RPMI7951 (cell line): ENCODE measurements at regions not wholly inside any gene's neighbourhood (a gene's known extent, or its start where the extent isn't known, plus 50 kb on each side); places are given as distances from the start of the nearest gene placed in this dataset.

Source experiments
- DNase-seq: peaks from one replicate; pipeline ENCODE4 v3.0.0-alpha.2; 2012; ENCODE audit warnings: low read depth

DNA sequence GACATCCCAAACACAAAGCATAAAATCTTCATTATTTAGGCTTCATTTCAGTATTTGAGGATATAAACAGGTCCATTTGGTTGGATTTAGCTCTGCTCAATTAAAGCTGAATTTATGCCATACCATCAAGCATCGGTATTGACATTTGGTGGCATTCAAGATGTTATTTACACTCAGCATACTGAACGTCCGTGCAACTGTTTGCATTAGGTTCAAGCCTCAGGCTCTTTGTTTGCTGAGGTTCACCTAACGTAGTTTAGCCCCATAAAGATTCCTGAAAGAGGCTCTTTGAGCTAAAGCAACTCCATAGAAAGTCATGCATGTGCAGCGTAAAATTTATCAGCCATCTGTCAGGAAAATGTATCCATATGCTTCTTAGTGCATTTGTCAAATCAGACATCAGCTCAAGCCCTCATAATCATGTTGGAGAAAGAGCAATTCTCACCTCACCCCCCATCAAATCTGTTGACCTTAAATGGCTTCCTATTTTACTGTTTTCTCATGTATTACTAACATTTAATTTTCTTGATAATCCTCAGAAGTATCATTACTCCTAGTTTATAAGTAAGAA lies 366.9 kb downstream of the EPHA4 start:
- no peak for DNase-seq

GRCh38 chr2:221210686-221211085 lies 361.4 kb downstream of the EPHA4 start:
- DNase-seq: no peak

GRCh38 chr2:221211653-221212052 lies 360.5 kb downstream of the EPHA4 start:
- DNase-seq: no peak

DNA sequence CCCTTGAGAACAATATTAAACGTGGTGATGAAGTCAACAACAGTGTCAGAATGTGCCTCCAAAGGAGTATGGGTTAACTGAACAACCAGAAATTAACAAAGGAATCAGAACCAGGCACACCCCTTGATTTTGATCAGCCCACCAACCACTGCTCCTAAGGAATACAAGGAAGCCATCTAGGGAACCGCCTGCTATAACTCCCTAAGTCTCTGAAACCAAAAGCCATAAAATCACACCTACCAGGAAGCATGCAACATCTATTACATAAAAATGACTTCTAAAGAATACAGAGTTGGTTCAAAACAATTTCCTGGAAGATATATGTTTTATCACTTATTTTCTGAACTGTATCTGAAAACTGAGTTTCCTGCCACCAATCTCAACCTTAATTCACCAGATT lies 360.0 kb downstream of the EPHA4 start:
- DNase-seq: no peak

DNA sequence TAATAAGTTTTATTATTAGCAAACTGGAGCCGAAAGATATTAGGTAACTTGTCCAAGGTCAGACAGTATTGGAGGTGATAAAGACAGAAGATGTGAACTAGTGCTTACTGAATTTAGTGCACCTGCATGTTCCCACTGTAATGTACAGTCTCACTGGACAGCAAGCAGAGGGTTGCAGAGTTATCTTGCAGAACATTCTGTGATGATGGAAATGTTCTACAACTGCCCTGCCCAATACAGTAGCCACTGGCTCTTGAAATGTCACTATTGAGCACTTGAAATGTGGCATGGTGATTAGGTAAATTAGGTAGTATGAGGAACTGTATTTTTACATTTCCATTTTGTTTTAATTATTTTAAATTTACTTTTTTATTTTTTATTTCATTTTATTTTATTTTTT lies 356.6 kb downstream of the EPHA4 start:
- DNase-seq: no peak

DNA sequence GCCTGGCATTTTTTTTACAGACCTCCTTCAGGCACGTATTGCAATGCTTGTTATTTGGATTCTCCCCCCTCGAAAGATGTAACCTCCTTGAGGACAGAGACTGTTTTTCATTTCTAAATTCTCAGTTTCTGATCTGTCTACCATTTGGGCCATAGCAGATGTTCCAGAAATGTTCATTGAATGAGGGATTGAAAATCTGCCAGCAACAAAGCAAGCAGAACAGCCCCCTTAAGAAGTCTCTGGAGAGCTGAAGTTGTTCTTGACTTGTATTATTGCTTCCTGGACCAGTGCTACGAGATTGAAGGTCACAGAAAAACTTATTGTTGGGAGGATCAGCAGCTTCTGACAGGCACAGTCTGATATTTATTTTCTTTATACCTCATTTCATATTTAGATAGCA lies 355.5 kb downstream of the EPHA4 start:
- no peak for DNase-seq

DNA sequence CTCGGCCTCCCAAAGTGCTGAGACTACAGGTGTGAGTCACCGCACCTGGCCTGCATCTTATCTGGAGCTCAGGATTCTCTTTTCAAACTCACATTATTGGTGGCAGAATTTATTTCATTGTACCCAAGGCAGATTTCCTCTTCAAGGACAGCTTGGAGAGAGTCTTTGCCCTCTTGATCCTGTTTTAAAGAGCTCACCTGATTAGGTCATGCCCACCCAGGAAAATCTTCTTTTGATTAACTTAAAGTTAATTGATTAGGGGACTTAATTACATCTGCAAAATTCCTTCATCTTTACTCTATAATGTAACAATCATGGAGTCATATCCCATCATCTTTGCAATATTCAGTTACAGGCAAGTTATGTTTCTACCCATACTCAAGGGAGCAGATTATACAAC lies 346.4 kb downstream of the EPHA4 start:
- no peak for DNase-seq

- DNase-seq: no peak
These were observed 343.8 kb downstream of the EPHA4 start for GRCh38 chr2:221228214-221228769.

DNA sequence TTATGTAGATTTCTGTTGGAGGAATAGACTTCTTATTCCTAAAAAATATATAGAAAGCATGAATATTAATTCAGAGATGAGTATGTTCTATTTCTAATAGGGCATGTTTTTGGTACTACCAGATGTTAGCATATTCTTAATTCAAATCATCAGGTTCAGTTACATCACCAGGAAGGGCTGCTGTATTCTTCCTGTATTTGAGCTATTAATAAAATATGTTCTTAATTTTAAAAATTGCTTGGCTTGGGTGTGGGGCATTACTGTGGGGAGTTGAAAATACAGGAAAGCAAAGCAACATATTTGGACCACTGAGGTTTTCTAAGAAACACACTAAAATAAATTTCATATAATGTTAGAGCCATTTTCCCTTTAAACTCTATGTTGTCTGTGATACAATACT lies 343.0 kb downstream of the EPHA4 start:
- DNase-seq: no peak

DNA sequence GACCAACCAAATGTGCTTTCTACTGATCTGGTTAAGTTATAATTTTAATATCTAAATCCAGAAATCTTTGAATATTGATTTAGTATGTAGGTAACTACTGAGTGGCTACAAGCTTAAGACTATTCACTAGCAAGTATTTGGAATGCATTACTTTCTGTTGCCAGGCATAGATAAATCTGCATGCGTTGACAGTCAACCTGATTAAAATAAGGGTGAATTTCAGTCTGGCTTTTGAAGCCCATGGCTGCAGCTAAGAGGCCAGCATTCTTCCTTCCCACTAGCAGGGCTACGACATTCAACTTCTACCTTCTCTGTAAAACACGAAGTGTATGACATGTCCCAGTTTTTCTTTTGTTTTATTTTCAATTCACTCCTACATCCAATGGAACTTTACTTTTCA lies 340.6 kb downstream of the EPHA4 start:
- no peak for DNase-seq

GRCh38 chr2:221235941-221236340 lies 336.2 kb downstream of the EPHA4 start:
- DNase-seq: no peak

DNA sequence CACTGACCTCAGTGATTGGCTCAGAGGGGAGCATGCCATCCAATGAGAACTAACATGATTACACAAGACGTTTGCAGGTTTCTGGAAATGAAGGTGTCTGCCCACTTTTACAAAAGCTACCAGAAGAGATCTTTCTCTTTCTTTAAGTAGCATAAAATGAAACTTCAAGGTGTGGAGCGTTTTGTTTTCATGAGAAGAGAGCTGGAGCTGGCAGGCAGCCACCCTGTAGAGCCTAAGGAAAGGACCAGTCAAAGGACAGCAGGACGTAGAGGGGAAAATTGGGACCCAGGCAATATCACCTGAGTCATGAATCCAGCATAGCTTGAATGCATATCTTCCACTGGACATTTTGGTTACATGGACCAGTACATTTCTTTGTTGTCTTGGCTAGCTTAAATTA lies 331.0 kb downstream of the EPHA4 start:
- DNase-seq: no peak

- DNase-seq: no peak
These were observed 328.3 kb downstream of the EPHA4 start for GRCh38 chr2:221243771-221244170.

DNA sequence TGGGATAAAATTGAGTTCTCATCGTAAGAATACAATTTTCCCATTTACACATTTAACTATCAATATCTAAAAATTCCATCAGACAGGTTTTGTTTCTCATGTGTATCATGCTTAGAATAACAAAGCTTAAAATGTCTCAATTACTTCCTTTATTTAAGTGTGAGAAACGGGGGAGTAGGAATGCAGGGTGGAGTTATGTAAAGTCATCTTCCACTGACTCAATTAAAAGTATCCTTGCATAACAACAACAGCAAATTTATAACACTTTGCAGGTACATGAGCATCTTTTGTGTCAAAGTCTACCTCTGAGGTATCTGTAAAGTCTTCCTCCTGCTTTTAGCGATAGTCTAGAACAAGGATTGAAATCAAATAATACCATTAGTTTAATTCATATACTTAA lies 327.1 kb downstream of the EPHA4 start:
- no peak for DNase-seq

DNA sequence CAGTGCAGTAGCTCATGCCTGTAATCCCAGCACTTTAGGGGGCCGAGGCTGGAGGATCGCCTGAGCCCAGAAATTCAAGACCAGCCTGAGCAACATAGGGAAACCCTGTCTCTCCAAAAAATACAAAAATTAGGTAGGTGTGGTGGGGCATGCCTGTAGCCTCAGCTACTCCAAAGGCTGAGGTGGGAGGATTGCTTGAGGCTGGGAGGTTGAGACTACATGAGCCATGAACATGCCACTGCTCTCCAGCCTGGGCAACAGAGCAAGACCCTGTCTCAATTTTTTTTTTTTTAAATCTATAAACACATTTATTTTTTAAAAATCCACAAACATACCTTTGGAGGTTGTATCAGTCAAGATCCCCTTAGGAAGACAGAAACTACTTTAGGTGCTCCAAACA lies 326.3 kb downstream of the EPHA4 start:
- no peak for DNase-seq

- DNase-seq: peak; percentile 24
These were observed 317.8 kb downstream of the EPHA4 start for GRCh38 chr2:221254299-221254698.

- no peak for DNase-seq
These were observed 316.2 kb downstream of the EPHA4 start for GRCh38 chr2:221255862-221256261.

DNA sequence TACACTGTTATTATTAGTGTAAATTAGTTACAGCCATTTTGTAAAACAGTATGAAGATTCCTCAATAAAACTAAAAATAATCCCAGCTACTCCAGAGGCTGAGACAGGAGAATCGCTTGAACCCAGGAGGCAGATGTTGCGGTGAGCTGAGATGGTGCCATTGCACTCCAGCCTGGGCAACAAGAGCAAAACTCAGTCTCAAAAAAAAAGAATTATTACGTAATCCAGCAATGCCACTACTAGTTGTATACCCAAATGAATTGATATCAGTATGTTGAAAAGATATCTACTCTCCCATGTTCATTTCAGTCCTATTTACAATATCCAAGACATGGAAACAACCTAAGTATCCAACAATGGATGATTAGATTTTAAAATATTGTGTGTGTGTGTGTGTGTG lies 313.6 kb downstream of the EPHA4 start:
- DNase-seq: no peak

GRCh38 chr2:221262651-221263050 lies 309.5 kb downstream of the EPHA4 start:
- no peak for DNase-seq

GRCh38 chr2:221263573-221263972 lies 308.5 kb downstream of the EPHA4 start:
- DNase-seq: no peak

- DNase-seq: no peak
These were observed 307.8 kb downstream of the EPHA4 start for GRCh38 chr2:221264318-221264717.

GRCh38 chr2:221267773-221268425 lies 304.2 kb downstream of the EPHA4 start:
- DNase-seq: no peak

DNA sequence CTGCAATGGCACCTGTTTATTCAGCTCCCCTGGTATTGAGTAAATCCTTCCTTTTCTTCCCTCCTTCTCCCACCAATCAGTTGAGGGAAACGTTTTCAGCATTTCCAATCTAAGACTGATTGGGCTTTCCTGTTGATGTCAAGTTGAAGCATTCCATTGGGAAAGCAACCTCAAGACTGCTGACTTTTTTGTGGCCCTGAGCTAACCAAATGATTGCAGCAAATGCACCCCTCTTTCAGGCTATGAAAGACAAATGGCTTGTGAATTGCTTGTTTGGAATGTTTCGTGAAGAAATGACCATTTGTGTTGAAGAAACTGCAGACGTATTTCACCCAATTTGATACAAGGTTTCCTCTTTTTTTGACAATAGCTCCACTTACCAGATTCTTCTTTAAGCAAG lies 303.5 kb downstream of the EPHA4 start:
- DNase-seq: no peak

DNA sequence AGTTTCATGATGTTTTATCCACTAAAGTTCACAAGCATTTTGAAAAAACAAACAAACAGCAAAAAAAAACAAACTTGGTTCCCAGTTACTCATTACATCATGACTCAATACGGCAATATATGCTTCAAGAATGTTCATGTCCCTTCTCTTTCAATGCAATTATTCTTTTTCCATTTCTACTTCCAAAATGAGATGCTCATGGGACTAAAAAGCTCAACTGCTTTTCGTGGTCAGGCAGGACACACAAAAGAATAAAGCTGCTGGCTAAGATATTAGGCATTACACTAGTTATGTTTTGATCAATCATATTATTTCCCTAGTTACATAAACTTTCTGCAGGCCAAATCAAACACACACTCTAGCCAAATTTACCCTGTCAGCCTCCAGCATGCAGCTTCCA lies 301.3 kb downstream of the EPHA4 start:
- DNase-seq: no peak
